HEK293 (cell line): ENCODE measurements at regions not wholly inside any gene's neighbourhood (a gene's known extent, or its start where the extent isn't known, plus 50 kb on each side); places are given as distances from the start of the nearest gene placed in this dataset.

Experiments used
- CTCF ChIA-PET: fragments of 350-600 bp; formaldehyde crosslinking; extraction: SDS; loops from one replicate; lab custom pipeline; 2021; ENCODE audit warnings: antibody characterized with exemption; lab: Yijun Ruan, JAX
- POLR2A ChIA-PET: fragments of 300-600 bp; formaldehyde crosslinking; extraction: SDS; loops from one replicate; lab custom pipeline; 2020; ENCODE audit warnings: antibody characterized with exemption, inconsistent platforms; lab: Yijun Ruan, JAX
- H3K27ac ChIP-seq: fragments of 200-500 bp; sonication (Bioruptor generic); 2 replicates; pipeline ENCODE4 v1.5.1; 2014; ENCODE audit warnings: low read depth, low read length, control low read depth, inconsistent platforms; ENCODE audit errors: extremely low read depth
- H3K36me3 ChIP-seq, 2 experiments: fragments of 200-500 bp in 1 of 2; sonication (Bioruptor generic) in 1 of 2; 1 replicate in 1 of 2; 2 replicates in 1 of 2; pipeline ENCODE4 v1.5.1; 2014 to 2017; ENCODE audit warnings: inconsistent platforms in 2 of 2, low read length in 2 of 2; ENCODE audit not compliant: control insufficient read depth in 2 of 2, insufficient read depth in 1 of 2
- H3K4me1 ChIP-seq: fragments of 200-500 bp; sonication (Bioruptor generic); 2 replicates; pipeline ENCODE4 v1.5.1; 2014; ENCODE audit warnings: mild to moderate bottlenecking, low read length, inconsistent platforms; ENCODE audit not compliant: control insufficient read depth, insufficient read depth
- H3K4me3 ChIP-seq: 2 replicates; pipeline ENCODE4 v1.5.1; 2011; ENCODE audit warnings: low read depth, mild to moderate bottlenecking, control low read depth, low read length, moderate library complexity
- H3K9me3 ChIP-seq: fragments of 200-500 bp; sonication (Bioruptor generic); 2 replicates; pipeline ENCODE4 v1.5.1; 2014; ENCODE audit warnings: low read depth, low read length, inconsistent platforms; ENCODE audit not compliant: control insufficient read depth, insufficient read depth
- KLF7 ChIP-seq: fragments of 450-650 bp; formaldehyde crosslinking; IDR thresholded peaks from 2 replicates; pipeline ENCODE4 v1.5.1; 2016; ENCODE audit warnings: missing biosample characterization, missing genetic modification characterization, borderline replicate concordance
- SCRT2 ChIP-seq: fragments of 450-650 bp; formaldehyde crosslinking; IDR thresholded peaks from 2 replicates; pipeline ENCODE4 v1.5.1; 2016; ENCODE audit warnings: missing biosample characterization, missing genetic modification characterization
- ZBTB10 ChIP-seq: fragments of 450-650 bp; formaldehyde crosslinking; IDR thresholded peaks from 2 replicates; pipeline ENCODE4 v1.5.1; 2016; ENCODE audit warnings: missing biosample characterization, missing genetic modification characterization
- ZBTB20 ChIP-seq: fragments of 450-650 bp; formaldehyde crosslinking; IDR thresholded peaks from 2 replicates; pipeline ENCODE4 v1.5.1; 2016; ENCODE audit warnings: missing biosample characterization, missing genetic modification characterization
- ZBTB21 ChIP-seq: fragments of 450-650 bp; formaldehyde crosslinking; IDR thresholded peaks from 2 replicates; pipeline ENCODE4 v1.5.1; 2017; ENCODE audit warnings: missing biosample characterization, missing genetic modification characterization
- ZNF214 ChIP-seq: fragments of 450-650 bp; formaldehyde crosslinking; IDR thresholded peaks from 2 replicates; pipeline ENCODE4 v1.5.1; 2017; ENCODE audit warnings: missing biosample characterization, mild to moderate bottlenecking, missing genetic modification characterization, borderline replicate concordance
- ZNF292 ChIP-seq: fragments of 450-650 bp; formaldehyde crosslinking; IDR thresholded peaks from 2 replicates; pipeline ENCODE4 v1.5.1; 2016; ENCODE audit warnings: low read depth, missing biosample characterization, missing genetic modification characterization, borderline replicate concordance
- ZNF404 ChIP-seq: fragments of 450-650 bp; formaldehyde crosslinking; IDR thresholded peaks from 2 replicates; pipeline ENCODE4 v1.5.1; 2017; ENCODE audit warnings: missing biosample characterization, missing genetic modification characterization
- ZNF433 ChIP-seq: fragments of 450-650 bp; formaldehyde crosslinking; IDR thresholded peaks from 2 replicates; pipeline ENCODE4 v1.5.1; 2016; ENCODE audit warnings: missing biosample characterization, missing genetic modification characterization, low read depth
- ZNF600 ChIP-seq: fragments of 450-650 bp; formaldehyde crosslinking; IDR thresholded peaks from 2 replicates; pipeline ENCODE4 v1.5.1; 2016; ENCODE audit warnings: missing biosample characterization, missing genetic modification characterization
- ZNF791 ChIP-seq: fragments of 450-650 bp; formaldehyde crosslinking; IDR thresholded peaks from 2 replicates; pipeline ENCODE4 v1.5.1; 2016; ENCODE audit warnings: missing biosample characterization, missing genetic modification characterization
- TF ChIP-seq, protein P1 (sequence below): fragments of 450-650 bp; formaldehyde crosslinking; IDR thresholded peaks from 2 replicates; pipeline ENCODE4 v1.5.1; 2016; ENCODE audit warnings: missing biosample characterization, missing genetic modification characterization, borderline replicate concordance
- TF ChIP-seq, protein P2 (sequence below): fragments of 450-650 bp; formaldehyde crosslinking; IDR thresholded peaks from 2 replicates; pipeline ENCODE4 v1.5.1; 2017; ENCODE audit warnings: missing biosample characterization, missing genetic modification characterization

DNA sequence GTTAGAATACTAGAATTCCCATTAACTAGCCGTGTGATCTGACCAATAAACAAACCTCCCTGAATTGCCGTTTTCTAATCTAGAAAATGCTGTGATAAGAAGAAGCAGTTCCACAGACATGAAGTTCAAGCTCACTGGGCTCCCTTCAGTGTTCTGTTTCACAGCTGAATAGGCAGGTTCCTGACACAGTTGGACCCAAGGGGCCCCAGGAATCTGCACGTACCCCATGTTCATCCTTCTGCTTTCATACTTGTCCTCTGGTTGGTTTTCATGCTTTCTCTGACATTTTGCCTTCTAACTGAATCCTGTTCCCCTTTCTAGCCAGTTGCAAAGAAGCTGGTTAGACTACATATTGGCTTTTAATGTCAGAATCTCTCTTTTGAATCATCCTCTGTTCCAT, 374.1 kb upstream of the MAD2L1 start:
- H3K9me3 ChIP-seq = no peaks in the 10 kb centered on the region
- H3K36me3 ChIP-seq = no peaks in the 10 kb centered on the region
- TF ChIP-seq KLF7 (tag by site-specific recombination) = no peak
- TF ChIP-seq ZBTB20 = peak; percentile 89
- TF ChIP-seq, all 188 proteins: peak for 1
- no peak overlapping the region for H3K27ac ChIP-seq
- POLR2A ChIA-PET = interaction anchor here (0.7 kb wide), 1 partner anchor 39 kb away, joined by 3 read pairs; no protein-coding TSS in a partner anchor
- no peaks in the 10 kb centered on the region for H3K4me1 ChIP-seq
- H3K4me3 ChIP-seq = no peak overlapping the region
- CTCF ChIA-PET = no interaction called here

- H3K9me3 ChIP-seq = no peaks in the 10 kb centered on the region
- ChIA-PET POLR2A (no interaction called here), CTCF (interaction anchor here (0.5 to 0.9 kb wide), 4 partner anchors 9 to 553 kb away, joined by 3 read pairs; no protein-coding TSS in a partner anchor)
- no peaks in the 10 kb centered on the region for H3K36me3 ChIP-seq
- no peaks in the 10 kb centered on the region for H3K4me1 ChIP-seq
- H3K4me3 ChIP-seq = no peak overlapping the region
- no peak for TF ChIP-seq ZBTB10 (tag by site-specific recombination)
- no peak for TF ChIP-seq ZBTB21 (tag by site-specific recombination)
- TF ChIP-seq, protein P1, sequence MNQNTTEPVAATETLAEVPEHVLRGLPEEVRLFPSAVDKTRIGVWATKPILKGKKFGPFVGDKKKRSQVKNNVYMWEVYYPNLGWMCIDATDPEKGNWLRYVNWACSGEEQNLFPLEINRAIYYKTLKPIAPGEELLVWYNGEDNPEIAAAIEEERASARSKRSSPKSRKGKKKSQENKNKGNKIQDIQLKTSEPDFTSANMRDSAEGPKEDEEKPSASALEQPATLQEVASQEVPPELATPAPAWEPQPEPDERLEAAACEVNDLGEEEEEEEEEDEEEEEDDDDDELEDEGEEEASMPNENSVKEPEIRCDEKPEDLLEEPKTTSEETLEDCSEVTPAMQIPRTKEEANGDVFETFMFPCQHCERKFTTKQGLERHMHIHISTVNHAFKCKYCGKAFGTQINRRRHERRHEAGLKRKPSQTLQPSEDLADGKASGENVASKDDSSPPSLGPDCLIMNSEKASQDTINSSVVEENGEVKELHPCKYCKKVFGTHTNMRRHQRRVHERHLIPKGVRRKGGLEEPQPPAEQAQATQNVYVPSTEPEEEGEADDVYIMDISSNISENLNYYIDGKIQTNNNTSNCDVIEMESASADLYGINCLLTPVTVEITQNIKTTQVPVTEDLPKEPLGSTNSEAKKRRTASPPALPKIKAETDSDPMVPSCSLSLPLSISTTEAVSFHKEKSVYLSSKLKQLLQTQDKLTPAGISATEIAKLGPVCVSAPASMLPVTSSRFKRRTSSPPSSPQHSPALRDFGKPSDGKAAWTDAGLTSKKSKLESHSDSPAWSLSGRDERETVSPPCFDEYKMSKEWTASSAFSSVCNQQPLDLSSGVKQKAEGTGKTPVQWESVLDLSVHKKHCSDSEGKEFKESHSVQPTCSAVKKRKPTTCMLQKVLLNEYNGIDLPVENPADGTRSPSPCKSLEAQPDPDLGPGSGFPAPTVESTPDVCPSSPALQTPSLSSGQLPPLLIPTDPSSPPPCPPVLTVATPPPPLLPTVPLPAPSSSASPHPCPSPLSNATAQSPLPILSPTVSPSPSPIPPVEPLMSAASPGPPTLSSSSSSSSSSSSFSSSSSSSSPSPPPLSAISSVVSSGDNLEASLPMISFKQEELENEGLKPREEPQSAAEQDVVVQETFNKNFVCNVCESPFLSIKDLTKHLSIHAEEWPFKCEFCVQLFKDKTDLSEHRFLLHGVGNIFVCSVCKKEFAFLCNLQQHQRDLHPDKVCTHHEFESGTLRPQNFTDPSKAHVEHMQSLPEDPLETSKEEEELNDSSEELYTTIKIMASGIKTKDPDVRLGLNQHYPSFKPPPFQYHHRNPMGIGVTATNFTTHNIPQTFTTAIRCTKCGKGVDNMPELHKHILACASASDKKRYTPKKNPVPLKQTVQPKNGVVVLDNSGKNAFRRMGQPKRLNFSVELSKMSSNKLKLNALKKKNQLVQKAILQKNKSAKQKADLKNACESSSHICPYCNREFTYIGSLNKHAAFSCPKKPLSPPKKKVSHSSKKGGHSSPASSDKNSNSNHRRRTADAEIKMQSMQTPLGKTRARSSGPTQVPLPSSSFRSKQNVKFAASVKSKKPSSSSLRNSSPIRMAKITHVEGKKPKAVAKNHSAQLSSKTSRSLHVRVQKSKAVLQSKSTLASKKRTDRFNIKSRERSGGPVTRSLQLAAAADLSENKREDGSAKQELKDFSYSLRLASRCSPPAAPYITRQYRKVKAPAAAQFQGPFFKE = no peak
- TF ChIP-seq ZNF791 (tag by site-specific recombination) = no peak
- TF ChIP-seq, protein P2, sequence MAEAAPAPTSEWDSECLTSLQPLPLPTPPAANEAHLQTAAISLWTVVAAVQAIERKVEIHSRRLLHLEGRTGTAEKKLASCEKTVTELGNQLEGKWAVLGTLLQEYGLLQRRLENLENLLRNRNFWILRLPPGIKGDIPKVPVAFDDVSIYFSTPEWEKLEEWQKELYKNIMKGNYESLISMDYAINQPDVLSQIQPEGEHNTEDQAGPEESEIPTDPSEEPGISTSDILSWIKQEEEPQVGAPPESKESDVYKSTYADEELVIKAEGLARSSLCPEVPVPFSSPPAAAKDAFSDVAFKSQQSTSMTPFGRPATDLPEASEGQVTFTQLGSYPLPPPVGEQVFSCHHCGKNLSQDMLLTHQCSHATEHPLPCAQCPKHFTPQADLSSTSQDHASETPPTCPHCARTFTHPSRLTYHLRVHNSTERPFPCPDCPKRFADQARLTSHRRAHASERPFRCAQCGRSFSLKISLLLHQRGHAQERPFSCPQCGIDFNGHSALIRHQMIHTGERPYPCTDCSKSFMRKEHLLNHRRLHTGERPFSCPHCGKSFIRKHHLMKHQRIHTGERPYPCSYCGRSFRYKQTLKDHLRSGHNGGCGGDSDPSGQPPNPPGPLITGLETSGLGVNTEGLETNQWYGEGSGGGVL (tag by site-specific recombination) = no peak
- no peak for TF ChIP-seq SCRT2 (tag by site-specific recombination)
- TF ChIP-seq ZNF404 = no peak
- TF ChIP-seq ZNF214 (tag by site-specific recombination) = no peak
- TF ChIP-seq ZNF292 (tag by site-specific recombination) = no peak
- TF ChIP-seq ZNF433 = no peak
- no peak for TF ChIP-seq ZNF600 (tag by site-specific recombination)
- H3K27ac ChIP-seq = no peak overlapping the region
Observed at GRCh38 chr4:120435179-120435578, 368.5 kb upstream of the MAD2L1 start.
